CD14-positive monocyte (primary cell): ENCODE measurements at regions not wholly inside any gene's neighbourhood (a gene's known extent, or its start where the extent isn't known, plus 50 kb on each side); places are given as distances from the start of the nearest gene placed in this dataset.

Source experiments
- DNase-seq, 3 donors: peaks; one replicate each; pipeline ENCODE4 v3.0.0-alpha.2; 2011 to 2022
- H2AFZ ChIP-seq: 2 replicates; pipeline ENCODE4 v1.6.0; 2012; ENCODE audit warnings: mild to moderate bottlenecking, low read depth, low read length, inconsistent platforms; ENCODE audit not compliant: insufficient read depth, poor library complexity, severe bottlenecking
- H3K27ac ChIP-seq, 2 donors: 1 replicate in 1 of 2; 2 replicates in 1 of 2; pipeline ENCODE4 v1.5.1; 2012 to 2013; ENCODE audit warnings: low read length in 2 of 2, control low read depth in 1 of 2, inconsistent platforms in 1 of 2, low read depth in 1 of 2, mild to moderate bottlenecking in 1 of 2
- H3K27me3 ChIP-seq, 2 donors: one replicate each; pipeline versions ENCODE4 v1.6.0 to v1.6.1; 2011 to 2013; ENCODE audit warnings: low read length in 2 of 2; ENCODE audit not compliant: control insufficient read depth in 2 of 2, insufficient read depth in 2 of 2
- H3K36me3 ChIP-seq, 2 donors: replicated peaks in 1 of 2; 1 replicate in 1 of 2; 2 replicates in 1 of 2; pipeline versions ENCODE4 v1.5.1 to v1.6.1; 2012 to 2013; ENCODE audit warnings: low read length in 2 of 2, control low read depth in 1 of 2, inconsistent platforms in 1 of 2, mild to moderate bottlenecking in 1 of 2; ENCODE audit not compliant: insufficient read depth in 2 of 2, control insufficient read depth in 1 of 2
- H3K4me1 ChIP-seq, 2 donors: 1 replicate in 1 of 2; 2 replicates in 1 of 2; pipeline versions ENCODE4 v1.5.1 to v1.6.1; 2012 to 2013; ENCODE audit warnings: low read length in 2 of 2, control low read depth in 1 of 2, inconsistent platforms in 1 of 2, mild to moderate bottlenecking in 1 of 2, moderate library complexity in 1 of 2; ENCODE audit not compliant: insufficient read depth in 2 of 2, control insufficient read depth in 1 of 2
- H3K4me2 ChIP-seq: replicated peaks from 2 replicates; pipeline ENCODE3; 2012; ENCODE audit warnings: low read length, moderate library complexity, mild to moderate bottlenecking; ENCODE audit not compliant: poor library complexity, severe bottlenecking; ENCODE audit errors: extremely low read depth
- H3K4me3 ChIP-seq, 3 experiments: fragments of 200-600 bp in 1 of 3; sonication (generic) in 1 of 3; replicated peaks in 1 of 3; 1 replicate in 2 of 3; 2 replicates in 1 of 3; pipeline ENCODE4 v1.5.1; 2011 to 2013; ENCODE audit warnings: low read length in 3 of 3, mild to moderate bottlenecking in 3 of 3, control low read depth in 2 of 3, low read depth in 2 of 3, inconsistent platforms in 1 of 3, moderate library complexity in 1 of 3
- H3K79me2 ChIP-seq: 2 replicates; pipeline ENCODE4 v1.6.0; 2012; ENCODE audit warnings: mild to moderate bottlenecking, control low read depth, inconsistent platforms, low read length, moderate library complexity; ENCODE audit not compliant: insufficient read depth
- H3K9ac ChIP-seq: 2 replicates; pipeline ENCODE4 v1.6.0; 2017; ENCODE audit warnings: low read length, mild to moderate bottlenecking; ENCODE audit not compliant: insufficient read depth, poor library complexity, severe bottlenecking
- H3K9me3 ChIP-seq, 2 donors: replicated peaks in 1 of 2; 1 replicate in 1 of 2; 2 replicates in 1 of 2; pipeline versions ENCODE4 v1.5.1 to v1.6.1; 2012 to 2013; ENCODE audit warnings: low read length in 2 of 2, control low read depth in 1 of 2; ENCODE audit not compliant: control insufficient read depth in 1 of 2, insufficient read depth in 1 of 2
- H4K20me1 ChIP-seq: 2 replicates; pipeline ENCODE4 v1.6.0; 2012; ENCODE audit warnings: mild to moderate bottlenecking, low read length, control low read depth, moderate library complexity; ENCODE audit not compliant: insufficient read depth
- H3K27ac Mint-ChIP-seq, 7 donors: one replicate each; pipeline ENCODE4 v1.8.0; 2020; ENCODE audit warnings: mild to moderate bottlenecking in 7 of 7, mixed read lengths in 7 of 7, moderate library complexity in 6 of 7, inconsistent platforms in 2 of 7
- H3K27me3 Mint-ChIP-seq, 3 donors: one replicate each; pipeline ENCODE4 v1.8.0; 2021 to 2022; ENCODE audit warnings: low read depth in 3 of 3, mild to moderate bottlenecking in 3 of 3, mixed read lengths in 3 of 3, moderate library complexity in 3 of 3, inconsistent platforms in 1 of 3
- H3K36me3 Mint-ChIP-seq, 2 donors: one replicate each; pipeline ENCODE4 v1.8.0; 2020; ENCODE audit warnings: mixed read lengths in 2 of 2, inconsistent platforms in 1 of 2, mild to moderate bottlenecking in 1 of 2
- H3K4me1 Mint-ChIP-seq: one replicate; pipeline ENCODE4 v1.8.0; 2020; ENCODE audit warnings: mild to moderate bottlenecking, mixed read lengths
- H3K4me3 Mint-ChIP-seq, 2 donors: one replicate each; pipeline ENCODE4 v1.8.0; 2020; ENCODE audit warnings: mild to moderate bottlenecking in 2 of 2, mixed read lengths in 2 of 2, moderate library complexity in 1 of 2
- H3K9me3 Mint-ChIP-seq, 7 donors: one replicate each; pipeline ENCODE4 v1.8.0; 2020 to 2022; ENCODE audit warnings: mixed read lengths in 7 of 7, mild to moderate bottlenecking in 6 of 7, moderate library complexity in 6 of 7, inconsistent platforms in 2 of 7
- CTCF ChIP-seq: fragments of 200-600 bp; IDR thresholded peaks from one replicate; pipeline ENCODE4 v1.8.0; 2022; ENCODE audit warnings: antibody characterized with exemption, mild to moderate bottlenecking
- WGBS: methylation state at CpG from one replicate; pipeline ENCODE4 v1.1.5; 2013; ENCODE audit warnings: missing lambda C conversion rate; ENCODE audit not compliant: insufficient coverage; 5-methylcytosine and 5-hydroxymethylcytosine counted together
- intact Hi-C, 2 donors: fragments of 100-400 bp; cut with micrococcal nuclease; formaldehyde crosslinking; loops; one replicate each; pipeline versions ENCODE4 v1.15.0 to v1.15.1; 2023

- no peak for TF ChIP-seq CTCF
- H3K27me3 ChIP-seq = peaks cover 0 to 3% of the 10 kb centered on the region in 2 donors
- intact Hi-C loops = no loop called here
- H3K4me2 ChIP-seq = no peak overlapping the region
- no peak for DNase-seq
- no peaks in the 10 kb centered on the region for H3K36me3 Mint-ChIP-seq
- no peak overlapping the region for H3K27ac Mint-ChIP-seq
- 90% methylated on average over 4 of the region's 8 CpGs for WGBS
- H3K4me3 Mint-ChIP-seq = no peak overlapping the region
- H3K9me3 Mint-ChIP-seq = no peaks in the 10 kb centered on the region
- no peak overlapping the region for H3K4me3 ChIP-seq
- H2AFZ ChIP-seq = no peak overlapping the region
- H3K36me3 ChIP-seq = no peaks in the 10 kb centered on the region
- no peaks in the 10 kb centered on the region for H3K4me1 Mint-ChIP-seq
- H3K9ac ChIP-seq = no peak overlapping the region
- no peaks in the 10 kb centered on the region for H3K4me1 ChIP-seq
- H3K79me2 ChIP-seq = no peaks in the 10 kb centered on the region
- no peaks in the 10 kb centered on the region for H3K9me3 ChIP-seq
- H3K27ac ChIP-seq = no peak overlapping the region
- H3K27me3 Mint-ChIP-seq = peaks cover 5 to 15% (median 6%) of the 10 kb centered on the region in 3 donors
- H4K20me1 ChIP-seq = no peaks in the 10 kb centered on the region
Observed at GRCh38 chr14:94963051-94963450, 193.1 kb upstream of the GSC start.

- intact Hi-C loops = no loop called here
- no peaks in the 10 kb centered on the region for H3K4me1 ChIP-seq
- no peak overlapping the region for H3K4me2 ChIP-seq
- no peak for TF ChIP-seq CTCF
- Mint-ChIP-seq H3K4me1 (no peaks in the 10 kb centered on the region), H3K27me3 (peaks cover 6 to 15% (median 7%) of the 10 kb centered on the region in 3 donors), H3K9me3 (no peaks in the 10 kb centered on the region), H3K4me3 (no peak overlapping the region), H3K27ac (no peak overlapping the region), H3K36me3 (no peaks in the 10 kb centered on the region)
- H3K9me3 ChIP-seq = no peaks in the 10 kb centered on the region
- no peak for DNase-seq
- 53% methylated on average over 5 of the region's 7 CpGs for WGBS
- H3K27me3 ChIP-seq = peaks cover 0 to 3% of the 10 kb centered on the region in 2 donors
- no peak overlapping the region for H3K4me3 ChIP-seq
- no peaks in the 10 kb centered on the region for H4K20me1 ChIP-seq
- H3K9ac ChIP-seq = no peak overlapping the region
- no peak overlapping the region for H2AFZ ChIP-seq
- H3K36me3 ChIP-seq = no peaks in the 10 kb centered on the region
- H3K79me2 ChIP-seq = no peaks in the 10 kb centered on the region
- H3K27ac ChIP-seq = no peak overlapping the region
Observed at GRCh38 chr14:94962166-94962575, 192.3 kb upstream of the GSC start.
